HepG2 (cell line): ENCODE measurements at regions not wholly inside any gene's neighbourhood (a gene's known extent, or its start where the extent isn't known, plus 50 kb on each side); places are given as distances from the start of the nearest gene placed in this dataset.

ENCODE experiments used
- ATAC-seq: fragments of 200-7000 bp; cut with Tn5 transposase; 3 replicates; pipeline ENCODE4 v1.9.1; 2020; ENCODE audit warnings: mild to moderate bottlenecking, moderate library complexity
- BruUV-seq: library from RNA; stranded (reverse); fragments of 400-500 nt; replicated peaks from 2 replicates; lab custom pipeline; 2021; lab: Mats Ljungman, UMichigan
- CTCF ChIA-PET: fragments of 300-600 bp; formaldehyde crosslinking; extraction: SDS; loops from one replicate; lab custom pipeline; 2021; ENCODE audit warnings: low total read pairs, inconsistent platforms, low intra/inter-chr PET ratio; lab: Yijun Ruan, JAX
- POLR2A ChIA-PET: fragments of 350-600 bp; sonication (Branson Sonifier 250); formaldehyde crosslinking; loops from one replicate; lab custom pipeline; 2020; ENCODE audit warnings: antibody characterized with exemption, inconsistent platforms; lab: Yijun Ruan, JAX
- DNase-seq: peaks from one replicate; pipeline ENCODE4 v3.0.0-alpha.2; 2015; ENCODE audit warnings: low spot score
- FAIRE-seq: peaks from 3 replicates; lab custom pipeline; 2011; peaks lifted over from hg19 to GRCh38; lab: Jason Lieb, UNC
- H2AFZ ChIP-seq: one replicate; pipeline ENCODE4 v1.6.1; 2011; ENCODE audit warnings: low read length, inconsistent platforms
- H3K27ac ChIP-seq: fragments of 300-600 bp; 3 replicates; pipeline ENCODE4 v1.8.0; 2011; ENCODE audit warnings: mixed run types, mild to moderate bottlenecking, mixed read lengths, low read length, inconsistent platforms; ENCODE audit not compliant: insufficient read depth; ENCODE audit errors: extremely low read length
- H3K27me3 ChIP-seq, 2 experiments: fragments of 200-600 bp in 1 of 2; 2 replicates in 1 of 2; 3 replicates in 1 of 2; pipeline versions ENCODE4 v1.6.0 to v1.8.0; 2011; ENCODE audit warnings: low read length in 2 of 2, mild to moderate bottlenecking in 2 of 2, moderate library complexity in 2 of 2, inconsistent platforms in 1 of 2; ENCODE audit not compliant: insufficient read depth in 2 of 2, control insufficient read depth in 1 of 2
- H3K36me3 ChIP-seq, 2 experiments: fragments of 200-600 bp in 1 of 2; replicated peaks in 1 of 2; 2 replicates in 1 of 2; 3 replicates in 1 of 2; pipeline versions ENCODE4 v1.5.1 to v1.8.0; 2011; ENCODE audit warnings: low read length in 2 of 2, inconsistent platforms in 1 of 2; ENCODE audit not compliant: insufficient read depth in 2 of 2, control insufficient read depth in 1 of 2
- H3K4me1 ChIP-seq: 2 replicates; pipeline ENCODE4 v1.5.1; 2012; ENCODE audit warnings: low read length, inconsistent platforms; ENCODE audit not compliant: insufficient read depth
- H3K4me2 ChIP-seq: 2 replicates; pipeline ENCODE4 v1.6.0; 2011; ENCODE audit warnings: low read depth, low read length, inconsistent platforms
- H3K4me3 ChIP-seq, 3 experiments: fragments of 200-600 bp in 1 of 3; sonication (generic), shearing (Covaris generic) in 1 of 3; replicated peaks in 1 of 3; 2 replicates each; pipeline ENCODE4 v1.5.1; 2011 to 2016; ENCODE audit warnings: low read length in 3 of 3, inconsistent platforms in 2 of 3, low read depth in 2 of 3, mild to moderate bottlenecking in 2 of 3, control low read depth in 1 of 3, mixed read lengths in 1 of 3; ENCODE audit not compliant: insufficient read depth in 1 of 3
- H3K79me2 ChIP-seq: one replicate; pipeline ENCODE4 v1.6.1; 2011; ENCODE audit warnings: low read length, inconsistent platforms; ENCODE audit not compliant: insufficient read depth
- H3K9ac ChIP-seq: 2 replicates; pipeline ENCODE4 v1.6.0; 2011; ENCODE audit warnings: mild to moderate bottlenecking, low read depth, low read length, inconsistent platforms; ENCODE audit not compliant: insufficient read depth
- H3K9me3 ChIP-seq: 2 replicates; pipeline ENCODE4 v1.5.1; 2012; ENCODE audit warnings: mild to moderate bottlenecking, low read length
- H4K20me1 ChIP-seq: 2 replicates; pipeline ENCODE4 v1.6.0; 2011; ENCODE audit warnings: inconsistent platforms, mild to moderate bottlenecking, low read length, moderate library complexity; ENCODE audit not compliant: insufficient read depth
- ATF7 ChIP-seq, 2 experiments: fragments of 450-650 bp in 1 of 2; sonication (generic) in 1 of 2; formaldehyde crosslinking in 1 of 2; IDR thresholded peaks; 2 replicates each; pipeline versions ENCODE4 v1.4.0 to v1.6.1; 2016 to 2020; ENCODE audit warnings: antibody characterized with exemption in 1 of 2, mild to moderate bottlenecking in 1 of 2, missing genetic modification reagents in 1 of 2
- CREB1 ChIP-seq, 2 experiments: fragments of 450-650 bp in 1 of 2; IDR thresholded peaks; 2 replicates each; pipeline ENCODE4 v1.6.1; 2016 to 2017; ENCODE audit warnings: control low read depth in 1 of 2, mild to moderate bottlenecking in 1 of 2, missing compliant biosample characterization in 1 of 2, missing genetic modification characterization in 1 of 2
- NCOA1 ChIP-seq: sonication (generic); formaldehyde crosslinking; IDR thresholded peaks from 2 replicates; pipeline ENCODE4 v1.9.0; 2021; ENCODE audit warnings: missing genetic modification reagents
- SKI ChIP-seq: fragments of 450-650 bp; IDR thresholded peaks from one replicate; pipeline ENCODE4 v1.6.1; 2018; ENCODE audit warnings: mild to moderate bottlenecking; ENCODE audit not compliant: partially characterized antibody
- ZNF616 ChIP-seq: sonication (generic); formaldehyde crosslinking; IDR thresholded peaks from 2 replicates; pipeline ENCODE4 v1.5.0; 2020; ENCODE audit warnings: low read depth, mild to moderate bottlenecking, missing genetic modification reagents
- ZNF780A ChIP-seq: sonication (generic); formaldehyde crosslinking; IDR thresholded peaks from 2 replicates; pipeline ENCODE4 v1.8.0; 2022; ENCODE audit warnings: mild to moderate bottlenecking, missing genetic modification reagents, moderate library complexity
- WGBS: methylation state at CpG from one replicate; pipeline ENCODE4 v1.1.6; 2017; ENCODE audit warnings: low lambda C conversion rate; 5-methylcytosine and 5-hydroxymethylcytosine counted together
- in situ Hi-C: cut with HindIII; loops from 2 replicates; pipeline ENCODE4 v1.10.0; 2017; ENCODE audit warnings: low pct_unique_long_range_greater_than_20kb; ENCODE audit not compliant: extremely low pct_ligation_motif_present
- intact Hi-C: fragments of 100-400 bp; cut with micrococcal nuclease; formaldehyde crosslinking; loops from one replicate; pipeline ENCODE4 v1.10.0; 2022; ENCODE audit not compliant: unreplicated experiment
- TF ChIP-seq, protein P1 (sequence below): sonication (generic); formaldehyde crosslinking; IDR thresholded peaks from 2 replicates; pipeline ENCODE4 v1.4.0; 2020; ENCODE audit warnings: missing genetic modification reagents
- TF ChIP-seq, protein P2 (sequence below): sonication (generic); formaldehyde crosslinking; IDR thresholded peaks from 2 replicates; pipeline ENCODE4 v1.9.0; 2021; ENCODE audit warnings: missing genetic modification reagents, borderline replicate concordance

DNA sequence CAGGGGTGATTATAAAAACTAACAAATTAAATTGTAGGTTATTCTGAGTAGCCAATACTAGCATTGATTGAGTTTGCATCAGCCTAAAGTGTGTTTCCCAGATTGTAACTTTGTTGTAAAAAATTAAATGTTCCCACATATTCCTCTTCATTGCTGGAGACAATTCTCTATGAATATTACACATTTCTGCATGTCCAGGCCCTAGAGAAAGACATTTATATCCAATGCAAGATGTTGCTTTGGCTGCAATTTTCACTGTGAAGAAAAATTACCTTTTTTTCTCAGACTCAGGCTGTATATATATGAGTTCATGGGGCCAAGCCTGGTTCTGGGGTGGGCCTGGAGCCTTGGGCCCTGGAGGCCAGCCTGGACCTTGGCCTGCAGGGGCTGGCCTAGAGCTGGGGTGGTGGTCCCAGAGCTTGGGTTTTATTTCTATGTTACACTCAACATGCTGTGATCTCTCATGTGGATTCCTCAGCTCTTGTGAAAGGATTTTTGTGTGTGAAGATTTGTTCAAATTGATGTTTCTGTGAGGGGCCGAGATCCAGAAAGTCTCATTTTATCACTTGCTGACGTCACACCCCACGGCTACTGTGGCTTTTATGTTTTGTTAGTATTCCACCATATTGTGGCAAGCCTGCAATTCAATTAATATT, 232.5 kb downstream of the SPATA31A1 start:
- BruUV-seq = no TSS peak
- in situ Hi-C loops = no loop called here
- Histone ChIP-seq H2AFZ (no peak overlapping the region), H3K79me2 (no peaks in the 10 kb centered on the region), H3K4me2 (no peak overlapping the region), H3K27me3 (no peaks in the 10 kb centered on the region), H3K9me3 (no peaks in the 10 kb centered on the region), H3K27ac (no peak overlapping the region), H3K4me1 (no peaks in the 10 kb centered on the region), H3K4me3 (no peak overlapping the region), H4K20me1 (no peaks in the 10 kb centered on the region), H3K9ac (no peak overlapping the region), H3K36me3 (no peaks in the 10 kb centered on the region)
- FAIRE-seq (no peak), DNase-seq (no peak), ATAC-seq (no peak)
- intact Hi-C loops = no loop called here
- ChIA-PET POLR2A (no interaction called here), CTCF (no interaction called here)
- TF ChIP-seq ZNF616 (CRISPR knock-in tag) (no peak), CREB1 (IDR thresholded peaks at IDR 0.05) (peak; percentile 97), CREB1 (CRISPR knock-in tag; IDR thresholded peaks at IDR 0.05) (no peak), ZNF780A (CRISPR knock-in tag) (no peak), SKI (no peak), NCOA1 (CRISPR knock-in tag) (no peak), ATF7 (IDR thresholded peaks at IDR 0.05) (peak; percentile 71), ATF7 (CRISPR knock-in tag; IDR thresholded peaks at IDR 0.05) (no peak)
- TF ChIP-seq, protein P1, sequence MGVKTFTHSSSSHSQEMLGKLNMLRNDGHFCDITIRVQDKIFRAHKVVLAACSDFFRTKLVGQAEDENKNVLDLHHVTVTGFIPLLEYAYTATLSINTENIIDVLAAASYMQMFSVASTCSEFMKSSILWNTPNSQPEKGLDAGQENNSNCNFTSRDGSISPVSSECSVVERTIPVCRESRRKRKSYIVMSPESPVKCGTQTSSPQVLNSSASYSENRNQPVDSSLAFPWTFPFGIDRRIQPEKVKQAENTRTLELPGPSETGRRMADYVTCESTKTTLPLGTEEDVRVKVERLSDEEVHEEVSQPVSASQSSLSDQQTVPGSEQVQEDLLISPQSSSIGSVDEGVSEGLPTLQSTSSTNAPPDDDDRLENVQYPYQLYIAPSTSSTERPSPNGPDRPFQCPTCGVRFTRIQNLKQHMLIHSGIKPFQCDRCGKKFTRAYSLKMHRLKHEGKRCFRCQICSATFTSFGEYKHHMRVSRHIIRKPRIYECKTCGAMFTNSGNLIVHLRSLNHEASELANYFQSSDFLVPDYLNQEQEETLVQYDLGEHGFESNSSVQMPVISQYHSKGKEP = no peak
- TF ChIP-seq, protein P2, sequence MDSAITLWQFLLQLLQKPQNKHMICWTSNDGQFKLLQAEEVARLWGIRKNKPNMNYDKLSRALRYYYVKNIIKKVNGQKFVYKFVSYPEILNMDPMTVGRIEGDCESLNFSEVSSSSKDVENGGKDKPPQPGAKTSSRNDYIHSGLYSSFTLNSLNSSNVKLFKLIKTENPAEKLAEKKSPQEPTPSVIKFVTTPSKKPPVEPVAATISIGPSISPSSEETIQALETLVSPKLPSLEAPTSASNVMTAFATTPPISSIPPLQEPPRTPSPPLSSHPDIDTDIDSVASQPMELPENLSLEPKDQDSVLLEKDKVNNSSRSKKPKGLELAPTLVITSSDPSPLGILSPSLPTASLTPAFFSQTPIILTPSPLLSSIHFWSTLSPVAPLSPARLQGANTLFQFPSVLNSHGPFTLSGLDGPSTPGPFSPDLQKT (CRISPR knock-in tag) = no peak
- 11% methylated on average over 3 of the region's 3 CpGs for WGBS
